Lower leg skin (tissue), 3 donors: ENCODE measurements at regions not wholly inside any gene's neighbourhood (a gene's known extent, or its start where the extent isn't known, plus 50 kb on each side); places are given as distances from the start of the nearest gene placed in this dataset.

Experiments used
- POLR2A ChIP-seq, 2 donors: fragments of 450-650 bp; IDR thresholded peaks; one replicate each; pipeline ENCODE4 v1.6.1; 2016 to 2017; ENCODE audit warnings: antibody characterized with exemption in 2 of 2, mild to moderate bottlenecking in 1 of 2, moderate library complexity in 1 of 2
- TF ChIP-seq, protein P1 (sequence below), 3 donors: fragments of 450-650 bp; IDR thresholded peaks; one replicate each; pipeline ENCODE4 v1.5.1; 2016; ENCODE audit warnings: antibody characterized with exemption in 3 of 3, mild to moderate bottlenecking in 3 of 3, moderate library complexity in 2 of 3

DNA sequence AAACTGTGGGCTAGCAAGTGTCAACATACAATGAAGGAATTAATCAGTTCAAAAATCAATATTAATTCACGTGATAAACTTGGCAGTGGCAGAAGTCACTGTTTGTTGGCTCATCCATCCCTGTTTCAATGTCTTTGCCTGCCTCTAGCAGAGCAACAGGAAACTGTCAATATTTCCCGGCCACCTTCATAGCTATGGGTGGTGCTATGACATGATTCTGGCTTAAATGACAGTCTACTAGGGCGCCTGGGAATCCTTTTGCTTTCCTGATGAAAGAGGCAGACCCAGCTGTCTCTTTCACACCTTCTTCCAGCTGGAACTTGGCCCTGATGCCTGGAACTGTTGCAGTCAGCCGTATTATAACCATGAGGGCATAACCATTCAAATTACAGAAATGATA, 72.1 kb upstream of the DNAH5 start:
- TF ChIP-seq, protein P1, sequence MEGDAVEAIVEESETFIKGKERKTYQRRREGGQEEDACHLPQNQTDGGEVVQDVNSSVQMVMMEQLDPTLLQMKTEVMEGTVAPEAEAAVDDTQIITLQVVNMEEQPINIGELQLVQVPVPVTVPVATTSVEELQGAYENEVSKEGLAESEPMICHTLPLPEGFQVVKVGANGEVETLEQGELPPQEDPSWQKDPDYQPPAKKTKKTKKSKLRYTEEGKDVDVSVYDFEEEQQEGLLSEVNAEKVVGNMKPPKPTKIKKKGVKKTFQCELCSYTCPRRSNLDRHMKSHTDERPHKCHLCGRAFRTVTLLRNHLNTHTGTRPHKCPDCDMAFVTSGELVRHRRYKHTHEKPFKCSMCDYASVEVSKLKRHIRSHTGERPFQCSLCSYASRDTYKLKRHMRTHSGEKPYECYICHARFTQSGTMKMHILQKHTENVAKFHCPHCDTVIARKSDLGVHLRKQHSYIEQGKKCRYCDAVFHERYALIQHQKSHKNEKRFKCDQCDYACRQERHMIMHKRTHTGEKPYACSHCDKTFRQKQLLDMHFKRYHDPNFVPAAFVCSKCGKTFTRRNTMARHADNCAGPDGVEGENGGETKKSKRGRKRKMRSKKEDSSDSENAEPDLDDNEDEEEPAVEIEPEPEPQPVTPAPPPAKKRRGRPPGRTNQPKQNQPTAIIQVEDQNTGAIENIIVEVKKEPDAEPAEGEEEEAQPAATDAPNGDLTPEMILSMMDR (IDR thresholded peaks at IDR 0.05): no peak
- no peak for TF ChIP-seq POLR2A (IDR thresholded peaks at IDR 0.05)
